HCT116 (cell line): ENCODE measurements at regions not wholly inside any gene's neighbourhood (a gene's known extent, or its start where the extent isn't known, plus 50 kb on each side); places are given as distances from the start of the nearest gene placed in this dataset.

Experiments
- CEBPB ChIP-seq: IDR thresholded peaks from 2 replicates; pipeline ENCODE4 v1.6.1; 2012; ENCODE audit warnings: low read depth
- CTCF ChIP-seq, 3 experiments: fragments of 200-600 bp in 1 of 3; sonication (generic) in 1 of 3; IDR thresholded peaks in 2 of 3; conservative IDR thresholded peaks in 1 of 3; 2 replicates each; pipeline ENCODE4 v1.5.1; 2012 to 2017; ENCODE audit warnings: low read depth in 2 of 3, low read length in 2 of 3, antibody characterized with exemption in 1 of 3, borderline replicate concordance in 1 of 3, control low read depth in 1 of 3, mild to moderate bottlenecking in 1 of 3, mixed read lengths in 1 of 3, mixed run types in 1 of 3, moderate library complexity in 1 of 3; ENCODE audit not compliant: insufficient read depth in 1 of 3
- EZH2 ChIP-seq: fragments of 200-600 bp; sonication (generic); IDR thresholded peaks from 2 replicates; pipeline ENCODE4 v1.6.1; 2017; ENCODE audit warnings: antibody characterized with exemption, mixed run types
- FOSL1 ChIP-seq: IDR thresholded peaks from 2 replicates; pipeline ENCODE4 v1.6.1; 2012; ENCODE audit warnings: low read depth
- JUND ChIP-seq: IDR thresholded peaks from 2 replicates; pipeline ENCODE4 v1.6.1; 2012
- POLR2A ChIP-seq: IDR thresholded peaks from 2 replicates; pipeline ENCODE4 v1.7.0; 2011; ENCODE audit warnings: borderline replicate concordance; ENCODE audit not compliant: insufficient read depth, insufficient read length; ENCODE audit errors: extremely low read depth
- POLR2AphosphoS5 ChIP-seq: IDR thresholded peaks from 2 replicates; pipeline ENCODE4 v1.6.1; 2011; ENCODE audit warnings: mild to moderate bottlenecking, low read depth, low read length, moderate library complexity
- RAD21 ChIP-seq: IDR thresholded peaks from 2 replicates; pipeline ENCODE4 v1.6.1; 2012; ENCODE audit warnings: low read depth, mild to moderate bottlenecking
- SIN3A ChIP-seq: IDR thresholded peaks from 2 replicates; pipeline ENCODE4 v1.6.1; 2012; ENCODE audit warnings: low read depth
- SP1 ChIP-seq: IDR thresholded peaks from 2 replicates; pipeline ENCODE4 v1.6.1; 2012; ENCODE audit warnings: low read depth

DNA sequence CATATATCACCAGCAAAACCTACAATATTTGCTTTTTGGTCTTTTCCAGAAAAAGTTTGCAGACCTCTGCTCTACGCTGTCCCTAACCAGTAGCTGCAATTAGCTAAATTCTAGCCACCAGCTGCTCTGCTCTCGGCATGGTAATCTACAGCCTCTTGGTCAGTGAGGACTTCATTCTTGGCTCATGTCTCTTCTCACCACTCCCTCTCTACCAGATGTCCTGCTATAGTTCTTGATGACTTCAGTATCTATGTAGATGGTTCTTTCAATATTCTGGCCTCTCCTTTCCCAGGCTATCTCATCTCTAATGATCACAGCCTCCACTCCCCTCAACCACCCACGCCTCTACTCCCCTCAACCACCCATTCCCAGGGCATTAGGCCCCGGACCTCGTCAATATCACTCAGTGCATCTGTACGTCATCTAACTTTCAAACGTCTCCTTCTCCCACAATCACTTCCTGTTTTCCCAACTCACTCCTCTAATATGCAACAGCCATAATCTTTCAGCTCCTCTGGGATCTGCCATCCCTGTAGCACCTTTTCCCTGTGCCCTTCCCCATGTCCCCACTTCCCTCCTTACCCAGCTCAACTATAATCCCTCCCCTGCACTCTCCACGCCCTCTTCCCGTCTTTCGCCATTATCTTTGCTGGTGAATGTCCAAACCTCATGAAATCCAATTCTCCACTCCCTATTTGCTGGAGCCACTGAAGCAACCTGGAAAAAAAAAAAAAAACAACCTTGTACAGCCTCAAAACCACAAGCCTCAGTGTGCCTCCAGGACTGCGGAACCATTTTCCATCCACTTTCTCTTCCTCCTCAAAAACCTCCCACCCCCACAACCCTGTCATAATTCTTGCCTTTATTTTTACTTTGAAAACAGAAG is 429.4 kb upstream of the PROK2 start:
- no peak for TF ChIP-seq POLR2AphosphoS5
- no peak for TF ChIP-seq POLR2A
- TF ChIP-seq CTCF (IDR thresholded peaks at IDR 0.05 in 2 of 3, conservative IDR thresholded peaks at IDR 0.05 in 1 of 3; ENCODE audit: borderline replicate concordance in 1 of 3, insufficient read depth in 1 of 3, low read depth in 2 of 3, low read length in 2 of 3), result no peak
- no peak for TF ChIP-seq EZH2
- TF ChIP-seq JUND, result no peak
- no peak for TF ChIP-seq SP1
- TF ChIP-seq SIN3A, result no peak
- no peak for TF ChIP-seq RAD21
- TF ChIP-seq FOSL1, result no peak
- no peak for TF ChIP-seq CEBPB
